PFSK-1 (cell line): ENCODE measurements at regions not wholly inside any gene's neighbourhood (a gene's known extent, or its start where the extent isn't known, plus 50 kb on each side); places are given as distances from the start of the nearest gene placed in this dataset.

Experiments used
- FOXP2 ChIP-seq: optimal IDR thresholded peaks from 2 replicates; pipeline ENCODE3; 2011; ENCODE audit warnings: borderline replicate concordance, control low read depth, inconsistent platforms; ENCODE audit not compliant: insufficient read depth; ENCODE audit errors: extremely low read length, extremely low read depth
- POLR2AphosphoS5 ChIP-seq: IDR thresholded peaks from 2 replicates; pipeline ENCODE4 v1.6.1; 2012; ENCODE audit warnings: low read depth, mild to moderate bottlenecking, control low read depth, low read length, moderate library complexity
- REST ChIP-seq, 2 experiments: IDR thresholded peaks; 2 replicates each; pipeline versions ENCODE4 v1.6.1 to v1.8.0; 2011 to 2012; ENCODE audit warnings: low read depth in 2 of 2, low read length in 2 of 2, control low read depth in 1 of 2, inconsistent platforms in 1 of 2, mild to moderate bottlenecking in 1 of 2, moderate library complexity in 1 of 2; ENCODE audit not compliant: insufficient read depth in 1 of 2
- SIN3A ChIP-seq: IDR thresholded peaks from 2 replicates; pipeline ENCODE4 v1.6.1; 2012; ENCODE audit warnings: mild to moderate bottlenecking, low read length, moderate library complexity, borderline replicate concordance; ENCODE audit not compliant: insufficient read depth
- TAF1 ChIP-seq: IDR thresholded peaks from 2 replicates; pipeline ENCODE4 v1.6.1; 2012; ENCODE audit warnings: low read length, control low read depth, borderline replicate concordance; ENCODE audit not compliant: insufficient read depth

- TF ChIP-seq TAF1 (no peak), SIN3A (no peak), FOXP2 (no peak), POLR2AphosphoS5 (no peak), REST (IDR thresholded peaks at IDR 0.05; ENCODE audit: insufficient read depth in 1 of 2, low read depth in 2 of 2, low read length in 2 of 2) (no peak)
Measured at GRCh38 chr10:7000061-7000460, 410.8 kb downstream of the SFMBT2 start.

- TF ChIP-seq FOXP2 (no peak), POLR2AphosphoS5 (no peak), TAF1 (no peak), SIN3A (no peak), REST (IDR thresholded peaks at IDR 0.05; ENCODE audit: insufficient read depth in 1 of 2, low read depth in 2 of 2, low read length in 2 of 2) (no peak)
Measured at GRCh38 chr10:6999232-6999925, 411.5 kb downstream of the SFMBT2 start.

GRCh38 chr10:6997509-6997908 is 413.3 kb downstream of the SFMBT2 start:
- TF ChIP-seq POLR2AphosphoS5 (no peak), FOXP2 (no peak), REST (IDR thresholded peaks at IDR 0.05; ENCODE audit: insufficient read depth in 1 of 2, low read depth in 2 of 2, low read length in 2 of 2) (no peak), SIN3A (no peak), TAF1 (no peak)

- TF ChIP-seq POLR2AphosphoS5, result no peak
- no peak for TF ChIP-seq FOXP2
- no peak for TF ChIP-seq TAF1
- TF ChIP-seq REST (IDR thresholded peaks at IDR 0.05; ENCODE audit: insufficient read depth in 1 of 2, low read depth in 2 of 2, low read length in 2 of 2), result no peak
- no peak for TF ChIP-seq SIN3A
Measured at GRCh38 chr10:6996431-6996830, 414.4 kb downstream of the SFMBT2 start.
